ENCODE measurements at regions not wholly inside any gene's neighbourhood (a gene's known extent, or its start where the extent isn't known, plus 50 kb on each side); places are given as distances from the start of the nearest gene placed in this dataset.

GRCh38 chr13:61470786-61471185, 55.1 kb upstream of the PCDH20 start:
- TF ChIP-seq REST (IDR thresholded peaks at IDR 0.05) = no peak
- no peak for TF ChIP-seq CTCF (IDR thresholded peaks at IDR 0.05; ENCODE audit: low read depth, low read length, missing input control)
- no peak for TF ChIP-seq RAD21 (IDR thresholded peaks at IDR 0.05)
- TF ChIP-seq TAF1 (conservative IDR thresholded peaks at IDR 0.05) = no peak

All from liver (tissue), 3 donors.